SK-N-SH (cell line): ENCODE measurements at regions not wholly inside any gene's neighbourhood (a gene's known extent, or its start where the extent isn't known, plus 50 kb on each side); places are given as distances from the start of the nearest gene placed in this dataset.

Experiments
- CTCF ChIA-PET: fragments of 300-600, 350-600 bp; formaldehyde crosslinking; extraction: SDS; loops from one replicate; lab custom pipeline; 2021; lab: Yijun Ruan, JAX
- POLR2A ChIA-PET: fragments of 350-600 bp; sonication (Branson Sonifier 250); formaldehyde crosslinking; extraction: SDS; loops from one replicate; lab custom pipeline; 2020; ENCODE audit warnings: antibody characterized with exemption, inconsistent platforms; lab: Yijun Ruan, JAX
- DNase-seq: peaks from one replicate; pipeline ENCODE4 v3.0.0; 2012
- H2AFZ ChIP-seq: fragments of 200-600 bp; sonication (generic); 2 replicates; pipeline ENCODE4 v1.8.1; 2016; ENCODE audit warnings: antibody characterized with exemption, mild to moderate bottlenecking, low read depth
- H3F3A ChIP-seq: fragments of 200-600 bp; sonication (generic); replicated peaks from 2 replicates; pipeline ENCODE3; 2016; ENCODE audit warnings: antibody characterized with exemption, mild to moderate bottlenecking; ENCODE audit not compliant: insufficient read depth
- H3K27ac ChIP-seq, 2 experiments: fragments of 200-500 bp in 1 of 2; fragments of 200-600 bp in 1 of 2; sonication (Bioruptor generic) in 1 of 2; sonication (generic), shearing (Covaris generic) in 1 of 2; 2 replicates each; pipeline versions ENCODE4 v1.5.1 to v1.6.1; 2014 to 2016; ENCODE audit warnings: low read depth in 2 of 2, inconsistent platforms in 1 of 2, low read length in 1 of 2, mild to moderate bottlenecking in 1 of 2, mixed read lengths in 1 of 2
- H3K27me3 ChIP-seq: fragments of 200-600 bp; sonication (generic), shearing (Covaris generic); 2 replicates; pipeline ENCODE4 v1.6.1; 2016; ENCODE audit warnings: mixed run types; ENCODE audit not compliant: insufficient read depth
- H3K36me3 ChIP-seq, 2 experiments: fragments of 200-500 bp in 1 of 2; fragments of 200-600 bp in 1 of 2; sonication (Bioruptor generic) in 1 of 2; sonication (generic) in 1 of 2; replicated peaks in 1 of 2; 2 replicates each; pipeline versions ENCODE3 to v1.5.1; 2014 to 2016; ENCODE audit warnings: low read length in 1 of 2, mild to moderate bottlenecking in 1 of 2; ENCODE audit not compliant: insufficient read depth in 2 of 2, control insufficient read depth in 1 of 2
- H3K4me1 ChIP-seq, 2 experiments: fragments of 200-500 bp in 1 of 2; fragments of 200-600 bp in 1 of 2; sonication (Bioruptor generic) in 1 of 2; sonication (generic), shearing (Covaris generic) in 1 of 2; 2 replicates each; pipeline versions ENCODE4 v1.5.1 to v1.6.1; 2014 to 2016; ENCODE audit warnings: low read depth in 1 of 2, low read length in 1 of 2, mixed run types in 1 of 2; ENCODE audit not compliant: insufficient read depth in 2 of 2, control insufficient read depth in 1 of 2
- H3K4me2 ChIP-seq: fragments of 200-600 bp; sonication (generic), shearing (Covaris generic); 2 replicates; pipeline ENCODE4 v1.6.1; 2017; ENCODE audit warnings: mixed run types
- H3K4me3 ChIP-seq, 2 experiments: fragments of 200-500 bp in 1 of 2; fragments of 200-600 bp in 1 of 2; sonication (Bioruptor generic) in 1 of 2; sonication (generic), shearing (Covaris generic) in 1 of 2; 2 replicates each; pipeline versions ENCODE4 v1.5.1 to v1.8.1; 2014 to 2016; ENCODE audit warnings: low read depth in 2 of 2, inconsistent platforms in 1 of 2, low read length in 1 of 2, mild to moderate bottlenecking in 1 of 2, mixed read lengths in 1 of 2, moderate library complexity in 1 of 2
- H3K79me2 ChIP-seq: fragments of 200-600 bp; sonication (generic); 2 replicates; pipeline ENCODE4 v1.8.1; 2017; ENCODE audit warnings: mild to moderate bottlenecking; ENCODE audit not compliant: insufficient read depth
- H3K9ac ChIP-seq: fragments of 200-600 bp; sonication (generic); 2 replicates; pipeline ENCODE4 v1.6.1; 2017; ENCODE audit warnings: mixed run types
- H3K9me2 ChIP-seq: fragments of 200-600 bp; sonication (generic); 2 replicates; pipeline ENCODE4 v1.6.1; 2017; ENCODE audit warnings: mixed run types
- H3K9me3 ChIP-seq: fragments of 200-600 bp; sonication (generic); 2 replicates; pipeline ENCODE4 v1.6.1; 2017; ENCODE audit warnings: mixed run types, mild to moderate bottlenecking, moderate library complexity
- H4K20me1 ChIP-seq: fragments of 200-600 bp; sonication (generic); 2 replicates; pipeline ENCODE4 v1.6.1; 2017; ENCODE audit warnings: mild to moderate bottlenecking, mixed run types; ENCODE audit not compliant: insufficient read depth
- CTCF ChIP-seq: fragments of 200-600 bp; sonication (generic); IDR thresholded peaks from 2 replicates; pipeline ENCODE4 v1.6.1; 2017; ENCODE audit warnings: antibody characterized with exemption, mild to moderate bottlenecking, moderate library complexity
- ELF1 ChIP-seq: IDR thresholded peaks from 2 replicates; pipeline ENCODE4 v1.4.0; 2012
- FOSL2 ChIP-seq: IDR thresholded peaks from 2 replicates; pipeline ENCODE4 v1.4.0; 2012; ENCODE audit warnings: low read depth, mild to moderate bottlenecking, moderate library complexity, borderline replicate concordance
- FOXJ3 ChIP-seq: sonication (generic); formaldehyde crosslinking; IDR thresholded peaks from 2 replicates; pipeline ENCODE4 v1.5.1; 2020; ENCODE audit warnings: mild to moderate bottlenecking, missing genetic modification reagents
- FOXM1 ChIP-seq: IDR thresholded peaks from 2 replicates; pipeline ENCODE4 v1.4.0; 2012; ENCODE audit warnings: low read depth, mild to moderate bottlenecking
- JUND ChIP-seq: IDR thresholded peaks from 2 replicates; pipeline ENCODE4 v1.4.0; 2012
- MAX ChIP-seq: IDR thresholded peaks from 2 replicates; pipeline ENCODE4 v1.4.0; 2012; ENCODE audit warnings: low read depth
- RCOR1 ChIP-seq: fragments of 150-350 bp; IDR thresholded peaks from 2 replicates; pipeline ENCODE4 v1.6.1; 2017; ENCODE audit warnings: antibody characterized with exemption, low read length
- SIN3A ChIP-seq: IDR thresholded peaks from 2 replicates; pipeline ENCODE4 v1.6.1; 2012; ENCODE audit warnings: low read depth, mild to moderate bottlenecking, low read length, moderate library complexity, borderline replicate concordance
- SMC3 ChIP-seq: IDR thresholded peaks from 2 replicates; pipeline ENCODE4 v1.6.1; 2012; ENCODE audit warnings: low read depth, low read length, improper control_type of control experiment
- TAF1 ChIP-seq: IDR thresholded peaks from 2 replicates; pipeline ENCODE4 v1.6.1; 2012; ENCODE audit warnings: low read depth, mild to moderate bottlenecking, low read length, moderate library complexity, borderline replicate concordance
- TEAD4 ChIP-seq: IDR thresholded peaks from 2 replicates; pipeline ENCODE4 v1.4.0; 2012; ENCODE audit warnings: mild to moderate bottlenecking, borderline replicate concordance; ENCODE audit not compliant: insufficient read depth
- USF1 ChIP-seq: IDR thresholded peaks from 2 replicates; pipeline ENCODE4 v1.4.0; 2012; ENCODE audit warnings: low read depth, borderline replicate concordance
- USF2 ChIP-seq: fragments of 150-350 bp; IDR thresholded peaks from 2 replicates; pipeline ENCODE4 v1.6.1; 2017; ENCODE audit warnings: antibody characterized with exemption, low read length, low read depth, borderline replicate concordance
- ZBTB33 ChIP-seq: IDR thresholded peaks from 2 replicates; pipeline ENCODE4 v1.4.0; 2012; ENCODE audit warnings: low read depth, borderline replicate concordance
- WGBS: methylation state at CpG from one replicate; pipeline ENCODE4 v1.1.6; 2017; ENCODE audit warnings: low lambda C conversion rate; 5-methylcytosine and 5-hydroxymethylcytosine counted together

GRCh38 chr2:8337321-8337720 lies 344.5 kb upstream of the ID2 start:
- DNase-seq, result no peak
- H3K79me2 ChIP-seq, result no peaks in the 10 kb centered on the region
- no peak overlapping the region for H3K9ac ChIP-seq
- no peak overlapping the region for H3K27ac ChIP-seq
- H3K36me3 ChIP-seq, result no peaks in the 10 kb centered on the region
- POLR2A ChIA-PET, result no interaction called here
- H3K4me1 ChIP-seq, result no peaks in the 10 kb centered on the region; a peak in 1 of 4 replicates
- 75% methylated on average over 4 of the region's 4 CpGs for WGBS
- H2AFZ ChIP-seq, result no peak overlapping the region
- no peaks in the 10 kb centered on the region for H3F3A ChIP-seq
- H4K20me1 ChIP-seq, result no peaks in the 10 kb centered on the region
- H3K4me2 ChIP-seq, result no peak overlapping the region
- no peaks in the 10 kb centered on the region for H3K27me3 ChIP-seq
- no peaks in the 10 kb centered on the region for H3K9me3 ChIP-seq
- H3K4me3 ChIP-seq, result no peak overlapping the region
- CTCF ChIA-PET, result interaction anchor here (0.9 to 1.1 kb wide), 2 partner anchors 15 to 332 kb away, joined by 3 read pairs; no protein-coding TSS in a partner anchor
- H3K9me2 ChIP-seq, result no peaks in the 10 kb centered on the region
- TF ChIP-seq FOXJ3 (CRISPR knock-in tag), result no peak
- TF ChIP-seq RCOR1, result no peak
- TF ChIP-seq ZBTB33, result no peak
- no peak for TF ChIP-seq TAF1
- TF ChIP-seq USF2, result no peak
- TF ChIP-seq FOXM1, result no peak
- TF ChIP-seq JUND, result no peak

GRCh38 chr2:8342407-8342806 lies 339.4 kb upstream of the ID2 start:
- Histone ChIP-seq H2AFZ (no peak overlapping the region), H3K9me2 (no peaks in the 10 kb centered on the region), H3K27ac (no peak overlapping the region), H4K20me1 (no peaks in the 10 kb centered on the region), H3K27me3 (no peaks in the 10 kb centered on the region), H3K9me3 (no peaks in the 10 kb centered on the region), H3K4me2 (no peak overlapping the region), H3K36me3 (no peaks in the 10 kb centered on the region), H3K4me1 (no peaks in the 10 kb centered on the region), H3K4me3 (no peak overlapping the region), H3F3A (no peaks in the 10 kb centered on the region), H3K79me2 (no peaks in the 10 kb centered on the region), H3K9ac (no peak overlapping the region)
- WGBS, result 68% methylated on average over 3 of the region's 3 CpGs
- CTCF ChIA-PET, result no interaction called here
- DNase-seq, result no peak
- POLR2A ChIA-PET, result no interaction called here
- TF ChIP-seq SIN3A (no peak), FOSL2 (no peak), USF2 (no peak), TEAD4 (no peak), FOXJ3 (CRISPR knock-in tag) (no peak), ELF1 (no peak), SMC3 (no peak), USF1 (no peak), CTCF (no peak), MAX (no peak)
